Activated T-helper 17 cell treated with anti-CD3 and anti-CD28 coated beads, Interleukin-2, amount 50 U/mL, for 72 hours (primary cell): ENCODE measurements at regions not wholly inside any gene's neighbourhood (a gene's known extent, or its start where the extent isn't known, plus 50 kb on each side); places are given as distances from the start of the nearest gene placed in this dataset.

Source experiments
- ATAC-seq: fragments of 150-1000 bp; cut with Tn5 transposase; replicated peaks from 2 replicates; pipeline ENCODE4 v1.10.0; 2021; ENCODE audit warnings: mild to moderate bottlenecking, moderate library complexity
- H3K27ac Mint-ChIP-seq: one replicate; pipeline ENCODE4 v1.8.0; 2022; ENCODE audit warnings: mixed read lengths
- H3K27me3 Mint-ChIP-seq: one replicate; pipeline ENCODE4 v1.8.0; 2022; ENCODE audit warnings: mixed read lengths
- H3K36me3 Mint-ChIP-seq: one replicate; pipeline ENCODE4 v1.8.0; 2022; ENCODE audit warnings: low read depth, mild to moderate bottlenecking, mixed read lengths
- H3K4me1 Mint-ChIP-seq: one replicate; pipeline ENCODE4 v1.8.0; 2022; ENCODE audit warnings: mixed read lengths
- H3K4me3 Mint-ChIP-seq: one replicate; pipeline ENCODE4 v1.8.0; 2022; ENCODE audit warnings: mild to moderate bottlenecking, mixed read lengths
- H3K9me3 Mint-ChIP-seq: one replicate; pipeline ENCODE4 v1.8.0; 2022; ENCODE audit warnings: mixed read lengths

DNA sequence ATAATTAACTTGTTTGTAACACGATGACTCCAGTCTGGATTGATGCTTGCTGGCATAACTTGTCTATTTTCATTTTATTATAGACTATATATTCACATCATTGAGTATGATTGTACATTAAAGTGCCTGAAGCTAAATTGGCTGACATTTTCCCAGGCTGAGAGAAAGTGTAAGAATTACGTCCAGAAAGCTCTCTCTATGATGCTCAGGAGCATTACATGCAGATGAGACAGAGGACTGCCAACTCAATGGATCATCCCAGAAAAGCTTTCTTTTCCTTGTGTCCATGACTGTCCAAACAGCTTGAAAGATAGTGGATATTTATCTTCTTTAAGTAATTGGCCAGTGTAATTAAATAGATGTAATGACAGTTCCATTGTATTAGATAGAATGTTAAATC lies 1372.2 kb upstream of the TMEFF2 start:
- Mint-ChIP-seq H3K36me3 (no peaks in the 10 kb centered on the region), H3K9me3 (peaks cover 4% of the 10 kb centered on the region), H3K4me1 (no peaks in the 10 kb centered on the region), H3K27ac (no peak overlapping the region), H3K4me3 (no peak overlapping the region), H3K27me3 (no peaks in the 10 kb centered on the region)
- ATAC-seq = no peak

DNA sequence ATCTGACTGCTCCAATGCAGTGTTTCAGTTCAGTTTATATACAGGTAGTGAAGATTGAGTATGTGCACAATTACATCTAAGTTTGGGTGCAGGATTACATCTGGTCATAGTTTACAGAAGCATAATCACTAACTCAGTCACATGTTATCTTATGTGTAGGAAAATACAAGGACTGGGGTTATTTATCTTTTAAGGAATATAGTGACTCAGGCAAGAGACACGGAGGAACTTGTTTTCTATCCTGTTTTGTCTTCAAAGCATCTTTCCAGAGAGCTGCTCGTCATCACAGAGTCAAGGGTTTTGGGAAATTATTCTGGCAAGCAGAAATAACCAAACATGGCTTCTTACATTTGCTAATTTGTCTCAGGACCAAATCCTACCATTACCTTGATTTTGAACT lies 1371.5 kb upstream of the TMEFF2 start:
- Mint-ChIP-seq H3K27me3 (no peaks in the 10 kb centered on the region), H3K27ac (no peak overlapping the region), H3K4me1 (no peaks in the 10 kb centered on the region), H3K9me3 (peaks cover 3% of the 10 kb centered on the region), H3K36me3 (no peaks in the 10 kb centered on the region), H3K4me3 (no peak overlapping the region)
- no peak for ATAC-seq

DNA sequence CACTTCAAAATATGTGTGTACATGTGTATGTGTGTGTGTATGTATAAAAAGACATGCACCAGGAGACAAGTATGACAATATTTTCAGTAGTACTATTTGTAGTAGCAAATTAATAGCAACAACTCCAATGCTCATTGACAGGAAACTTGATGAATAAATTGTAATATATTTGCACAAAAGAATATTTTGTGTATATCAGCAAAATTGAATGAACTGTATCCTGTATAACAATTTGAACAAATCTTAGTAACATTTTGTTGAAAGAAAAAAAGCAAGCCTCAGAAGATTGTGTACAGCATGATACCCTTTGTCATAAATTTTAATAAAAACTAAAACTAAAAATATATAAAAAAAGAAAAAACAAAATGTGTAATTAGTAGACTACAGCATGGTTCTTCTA lies 1367.3 kb upstream of the TMEFF2 start:
- peaks cover 3% of the 10 kb centered on the region for H3K9me3 Mint-ChIP-seq
- ATAC-seq = no peak

DNA sequence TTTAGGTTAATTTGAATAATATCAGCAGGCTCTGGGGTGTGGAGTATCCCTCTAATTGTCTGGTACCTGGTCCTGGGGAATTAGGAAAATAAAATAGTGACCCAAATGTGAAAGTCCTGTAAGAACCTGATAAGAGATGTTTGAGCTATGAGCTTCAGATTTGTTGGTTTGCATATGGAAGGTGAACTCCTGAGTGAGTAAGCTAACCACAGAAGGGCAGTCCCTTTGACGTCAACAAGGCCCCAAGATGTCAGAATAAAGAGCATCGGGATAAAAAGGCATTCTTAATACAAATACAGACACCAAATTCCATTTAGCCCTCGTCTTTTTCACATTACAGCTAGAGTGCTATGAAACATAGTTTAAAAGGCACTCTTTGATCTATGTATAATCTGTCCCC lies 1366.3 kb upstream of the TMEFF2 start:
- no peaks in the 10 kb centered on the region for H3K36me3 Mint-ChIP-seq
- H3K4me1 Mint-ChIP-seq = no peaks in the 10 kb centered on the region
- peaks cover 3% of the 10 kb centered on the region for H3K9me3 Mint-ChIP-seq
- ATAC-seq = no peak
- H3K27ac Mint-ChIP-seq = no peak overlapping the region
- H3K4me3 Mint-ChIP-seq = no peak overlapping the region
- H3K27me3 Mint-ChIP-seq = no peaks in the 10 kb centered on the region

More for the DNA sequence above, 1367.3 kb upstream of the TMEFF2 start:
- Mint-ChIP-seq H3K4me1 (no peaks in the 10 kb centered on the region), H3K36me3 (no peaks in the 10 kb centered on the region), H3K4me3 (no peak overlapping the region), H3K27ac (no peak overlapping the region), H3K27me3 (no peaks in the 10 kb centered on the region)

DNA sequence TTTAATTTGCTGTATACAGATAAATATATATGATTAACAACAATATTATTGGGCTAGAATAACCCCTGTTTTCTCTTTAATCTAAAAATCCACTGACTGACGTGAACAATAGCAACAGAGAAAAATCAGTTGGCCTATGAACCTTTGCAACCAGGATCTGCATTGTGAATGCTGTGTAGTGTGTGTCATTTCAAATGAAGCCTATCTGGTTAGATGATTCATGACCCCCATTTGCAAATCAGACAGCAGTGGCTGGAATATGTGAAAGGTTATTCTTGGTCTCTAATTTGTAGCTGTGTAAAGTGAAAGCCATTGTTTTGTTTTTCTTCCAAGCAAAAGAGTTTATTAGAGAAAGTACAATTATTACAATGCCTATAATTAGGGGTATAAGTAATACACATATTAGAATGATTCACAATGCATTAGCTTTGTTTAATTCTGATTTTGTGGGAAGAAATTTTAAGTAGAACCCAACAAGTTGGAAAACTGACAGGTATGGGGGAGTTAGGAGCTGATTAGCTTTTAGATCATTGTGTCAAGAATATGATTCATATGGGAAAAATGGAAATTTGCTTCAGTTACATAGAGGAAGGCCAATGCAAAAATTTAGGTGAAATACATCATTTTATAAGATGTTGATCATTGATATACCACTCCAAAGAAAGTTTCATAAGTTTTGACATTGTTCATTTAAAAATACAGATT lies 1362.2 kb upstream of the TMEFF2 start:
- no peaks in the 10 kb centered on the region for H3K27me3 Mint-ChIP-seq
- ATAC-seq = no peak
- H3K4me3 Mint-ChIP-seq = no peak overlapping the region
- no peak overlapping the region for H3K27ac Mint-ChIP-seq
- H3K36me3 Mint-ChIP-seq = no peaks in the 10 kb centered on the region
- H3K4me1 Mint-ChIP-seq = no peaks in the 10 kb centered on the region
- no peaks in the 10 kb centered on the region for H3K9me3 Mint-ChIP-seq

DNA sequence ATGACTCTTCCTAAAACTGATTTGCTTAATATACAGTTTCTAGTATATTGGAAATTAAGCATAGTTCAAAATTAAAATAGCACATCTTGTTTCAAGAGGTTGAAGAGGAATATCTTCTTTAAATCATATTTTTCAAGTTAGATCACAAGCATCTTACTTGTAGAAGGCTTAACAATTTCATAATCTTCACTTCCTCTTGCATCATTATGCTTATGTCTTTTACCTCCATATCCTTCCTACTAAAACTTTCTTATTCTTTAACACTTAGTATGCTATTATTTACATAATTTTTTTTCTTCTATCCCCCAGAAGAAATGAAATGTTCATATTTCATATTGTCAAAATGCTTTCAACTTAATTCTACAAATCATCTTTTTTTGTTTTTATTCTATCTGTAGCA lies 1354.9 kb upstream of the TMEFF2 start:
- Mint-ChIP-seq H3K27me3 (no peaks in the 10 kb centered on the region), H3K4me1 (no peaks in the 10 kb centered on the region), H3K9me3 (peaks cover 12% of the 10 kb centered on the region), H3K27ac (no peak overlapping the region), H3K4me3 (no peak overlapping the region), H3K36me3 (no peaks in the 10 kb centered on the region)
- ATAC-seq = no peak

DNA sequence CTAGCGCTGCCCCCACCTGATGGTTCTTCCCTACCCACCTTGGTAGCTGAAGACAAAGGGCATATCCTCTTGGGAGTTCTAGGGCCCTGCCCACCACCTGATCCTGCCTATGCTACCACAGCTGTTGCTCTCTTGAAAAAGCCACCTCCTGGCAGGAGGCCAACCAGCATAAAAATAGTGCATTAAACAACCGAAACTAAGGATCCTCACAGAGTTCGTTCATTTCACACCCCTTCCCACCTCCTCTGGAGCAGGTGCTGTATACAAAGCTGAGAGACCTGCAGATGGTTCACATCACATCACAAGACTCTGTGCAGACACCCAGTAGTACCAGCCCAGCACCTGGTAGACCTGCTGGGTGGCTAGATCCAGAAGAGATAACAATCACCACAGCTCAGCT lies 1348.0 kb upstream of the TMEFF2 start:
- H3K9me3 Mint-ChIP-seq = peaks cover 7% of the 10 kb centered on the region
- H3K27me3 Mint-ChIP-seq = no peaks in the 10 kb centered on the region
- no peak for ATAC-seq
- no peak overlapping the region for H3K27ac Mint-ChIP-seq
- no peaks in the 10 kb centered on the region for H3K36me3 Mint-ChIP-seq
- H3K4me3 Mint-ChIP-seq = no peak overlapping the region
- no peaks in the 10 kb centered on the region for H3K4me1 Mint-ChIP-seq

DNA sequence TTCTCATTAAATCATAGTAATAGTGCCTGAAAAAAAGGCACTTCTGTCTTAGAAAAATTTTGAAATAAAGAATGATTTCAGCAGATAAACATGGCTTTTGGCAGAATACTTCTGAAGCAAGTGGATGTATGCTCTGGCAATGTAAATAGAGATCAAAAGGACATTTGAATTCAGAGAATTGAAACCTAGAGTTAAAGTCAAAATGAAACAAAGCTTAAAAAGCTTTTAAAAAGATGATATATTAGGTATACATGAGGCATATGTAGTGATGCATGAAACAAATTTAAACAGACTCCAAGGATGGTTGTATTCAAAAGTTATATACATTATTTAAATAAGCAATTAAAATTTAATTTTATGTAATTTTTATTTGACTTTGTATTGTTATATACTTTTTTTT lies 1344.5 kb upstream of the TMEFF2 start:
- Mint-ChIP-seq H3K4me3 (no peak overlapping the region), H3K9me3 (no peaks in the 10 kb centered on the region), H3K4me1 (no peaks in the 10 kb centered on the region), H3K36me3 (no peaks in the 10 kb centered on the region), H3K27ac (no peak overlapping the region), H3K27me3 (no peaks in the 10 kb centered on the region)
- no peak for ATAC-seq

DNA sequence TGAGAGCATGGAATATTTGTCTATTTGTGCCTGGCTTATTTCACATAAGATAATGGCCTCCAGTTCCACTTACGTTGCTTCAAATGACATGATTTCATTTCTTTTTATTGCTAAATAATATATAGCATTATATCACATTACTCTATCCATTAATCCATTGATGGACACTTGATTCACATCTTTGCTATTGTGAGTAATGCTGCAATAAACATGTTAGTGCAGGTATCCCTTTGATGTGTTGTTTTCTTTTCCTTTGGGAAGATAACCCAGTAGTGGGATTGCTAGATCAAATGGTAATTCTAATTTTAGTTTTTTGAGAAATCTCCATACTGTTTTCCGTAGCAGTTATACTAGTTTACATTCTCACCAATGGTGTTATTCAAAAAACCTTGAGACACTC lies 1343.3 kb upstream of the TMEFF2 start:
- Mint-ChIP-seq H3K36me3 (no peaks in the 10 kb centered on the region), H3K27me3 (no peaks in the 10 kb centered on the region), H3K27ac (no peak overlapping the region), H3K4me3 (no peak overlapping the region), H3K9me3 (peaks cover 3% of the 10 kb centered on the region), H3K4me1 (no peaks in the 10 kb centered on the region)
- no peak for ATAC-seq

DNA sequence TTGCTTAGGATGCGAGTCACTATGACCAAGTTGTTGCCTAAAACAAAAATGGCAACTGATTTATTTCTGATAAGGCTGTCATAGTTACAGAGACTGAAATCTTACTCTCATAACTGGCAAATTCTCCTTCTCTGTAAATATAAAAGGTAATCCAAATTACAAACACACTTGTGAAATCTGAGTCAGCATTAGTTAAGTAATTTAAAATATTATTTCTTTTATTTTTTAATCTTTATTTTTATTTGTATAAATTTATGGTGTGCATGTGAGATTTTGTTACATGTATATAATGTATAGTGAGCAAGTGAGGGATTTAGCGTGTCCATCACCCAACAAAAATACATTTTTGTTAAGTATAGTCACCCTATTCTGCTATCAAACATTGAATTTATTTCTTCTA lies 1342.8 kb upstream of the TMEFF2 start:
- Mint-ChIP-seq H3K4me1 (no peaks in the 10 kb centered on the region), H3K36me3 (no peaks in the 10 kb centered on the region), H3K9me3 (peaks cover 4% of the 10 kb centered on the region), H3K27me3 (no peaks in the 10 kb centered on the region), H3K27ac (no peak overlapping the region), H3K4me3 (no peak overlapping the region)
- no peak for ATAC-seq

DNA sequence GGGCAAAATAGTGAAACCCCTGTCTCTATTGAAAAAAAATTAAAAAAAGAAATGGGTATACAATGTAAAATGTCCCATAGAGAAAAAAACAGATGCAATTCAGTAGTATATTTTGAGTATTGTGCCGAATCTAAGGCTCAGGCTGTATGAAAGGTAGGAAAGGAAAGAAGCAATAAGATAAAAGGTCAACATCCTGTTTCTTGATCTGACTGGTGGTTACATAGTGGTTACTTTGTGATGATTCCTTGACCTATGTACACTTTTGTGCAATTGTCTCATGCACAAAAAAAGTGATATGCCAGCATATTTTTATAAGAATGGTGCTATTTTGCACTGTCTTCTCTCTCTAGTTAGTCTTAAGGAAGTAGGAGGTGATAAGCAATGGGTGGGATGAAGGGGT lies 1333.7 kb upstream of the TMEFF2 start:
- Mint-ChIP-seq H3K36me3 (no peaks in the 10 kb centered on the region), H3K4me1 (no peaks in the 10 kb centered on the region), H3K9me3 (peaks cover 4% of the 10 kb centered on the region), H3K4me3 (no peak overlapping the region), H3K27me3 (no peaks in the 10 kb centered on the region), H3K27ac (no peak overlapping the region)
- no peak for ATAC-seq

DNA sequence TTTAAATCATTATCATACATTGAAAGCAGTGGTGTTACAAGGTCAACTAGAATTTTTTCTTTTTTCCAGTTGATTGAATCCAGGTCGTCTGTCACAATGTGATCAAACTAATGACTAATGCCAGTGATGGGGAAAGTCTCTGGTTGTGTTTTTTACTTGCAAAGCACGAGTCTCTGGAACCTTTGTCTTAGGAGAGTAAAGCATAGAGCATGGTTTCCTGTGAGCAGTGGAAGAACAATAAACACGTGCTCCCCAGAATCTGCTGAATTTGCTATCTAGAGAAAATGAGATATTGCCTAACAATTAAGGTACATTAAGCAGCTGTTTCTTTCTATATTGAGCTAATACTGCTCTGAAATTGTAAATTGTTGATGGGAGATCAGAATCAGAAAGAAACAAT lies 1332.4 kb upstream of the TMEFF2 start:
- Mint-ChIP-seq H3K27ac (no peak overlapping the region), H3K9me3 (no peaks in the 10 kb centered on the region), H3K4me3 (no peak overlapping the region), H3K4me1 (no peaks in the 10 kb centered on the region), H3K36me3 (no peaks in the 10 kb centered on the region), H3K27me3 (no peaks in the 10 kb centered on the region)
- no peak for ATAC-seq

DNA sequence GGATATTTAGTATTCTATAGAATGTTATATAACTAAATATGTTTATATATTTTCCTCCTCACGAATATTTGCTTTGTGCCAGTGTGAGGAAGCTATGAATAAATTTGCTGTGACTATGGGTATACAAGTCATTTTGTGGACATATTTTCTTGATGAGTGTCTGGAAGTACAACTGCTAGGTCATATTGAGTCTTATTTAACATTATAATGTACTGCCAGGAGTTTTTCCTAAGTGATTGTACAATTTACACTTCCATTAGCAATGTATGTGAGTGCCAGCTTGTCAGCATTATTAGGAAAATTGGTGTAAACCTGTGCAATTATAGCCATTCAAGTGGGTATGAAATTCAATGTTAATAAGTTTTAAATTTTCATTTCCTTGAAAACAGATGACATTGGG lies 1328.9 kb upstream of the TMEFF2 start:
- Mint-ChIP-seq H3K4me3 (no peak overlapping the region), H3K36me3 (no peaks in the 10 kb centered on the region), H3K9me3 (peaks cover 4% of the 10 kb centered on the region), H3K27me3 (no peaks in the 10 kb centered on the region), H3K27ac (no peak overlapping the region), H3K4me1 (no peaks in the 10 kb centered on the region)
- no peak for ATAC-seq

DNA sequence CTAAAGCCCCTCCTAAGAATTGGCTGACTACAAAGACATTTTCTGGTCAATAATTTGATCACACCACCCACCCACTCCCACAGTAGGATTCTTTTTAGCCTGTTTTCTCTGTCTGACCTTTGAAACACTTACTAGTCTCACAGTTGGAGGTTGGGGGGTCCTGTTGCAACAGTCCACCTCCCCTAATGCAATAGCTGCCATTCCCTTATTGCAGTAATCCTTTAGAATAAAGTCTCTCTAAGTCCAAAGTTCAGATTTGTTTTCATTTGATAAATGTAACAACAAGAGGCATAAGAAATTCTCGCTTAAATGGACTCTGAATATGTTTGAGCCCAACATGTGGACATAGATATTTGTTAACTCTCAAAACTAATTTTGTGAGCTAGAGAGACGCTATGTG lies 1326.8 kb upstream of the TMEFF2 start:
- H3K4me3 Mint-ChIP-seq = no peak overlapping the region
- no peaks in the 10 kb centered on the region for H3K36me3 Mint-ChIP-seq
- H3K27ac Mint-ChIP-seq = no peak overlapping the region
- H3K9me3 Mint-ChIP-seq = peaks cover 4% of the 10 kb centered on the region
- no peaks in the 10 kb centered on the region for H3K4me1 Mint-ChIP-seq
- no peak for ATAC-seq
- no peaks in the 10 kb centered on the region for H3K27me3 Mint-ChIP-seq

DNA sequence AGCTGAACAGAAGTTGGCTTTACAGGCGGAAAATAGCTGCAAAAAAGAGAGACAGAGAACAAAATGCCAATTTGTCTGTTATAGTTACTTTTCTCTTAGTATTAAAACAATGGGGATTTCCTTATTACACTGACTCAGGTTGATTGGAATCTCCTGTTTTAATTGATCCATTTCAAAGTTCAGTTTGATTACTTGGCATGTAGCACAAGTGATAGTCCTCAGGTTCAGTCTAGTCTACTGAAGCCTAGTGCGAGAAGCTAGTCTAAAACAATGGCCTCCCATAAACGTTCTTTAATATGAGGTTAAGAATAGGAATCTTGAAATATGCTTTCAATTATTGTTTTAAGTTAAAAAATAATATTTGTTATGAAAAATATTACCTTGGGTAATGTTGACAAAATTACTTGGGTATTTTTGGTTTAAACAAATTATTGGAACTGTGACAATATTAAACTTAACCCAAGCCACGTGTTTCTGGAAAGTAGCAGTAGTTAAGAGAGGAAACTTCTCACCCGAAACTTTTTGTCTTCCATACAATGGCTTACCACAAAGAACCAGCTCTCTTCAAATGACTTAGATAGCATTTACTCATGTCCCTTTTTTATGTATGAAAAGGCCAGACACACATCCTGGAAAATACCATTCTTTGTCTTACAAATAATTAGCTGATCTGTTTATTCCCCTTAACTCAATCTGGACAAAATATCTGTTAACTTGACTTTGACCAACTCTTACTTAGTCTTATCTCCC lies 1326.2 kb upstream of the TMEFF2 start:
- Mint-ChIP-seq H3K27ac (no peak overlapping the region), H3K27me3 (no peaks in the 10 kb centered on the region), H3K4me1 (no peaks in the 10 kb centered on the region), H3K4me3 (no peak overlapping the region), H3K36me3 (no peaks in the 10 kb centered on the region), H3K9me3 (peaks cover 4% of the 10 kb centered on the region)
- ATAC-seq = no peak
